ENCODE measurements at regions not wholly inside any gene's neighbourhood (a gene's known extent, or its start where the extent isn't known, plus 50 kb on each side); places are given as distances from the start of the nearest gene placed in this dataset.
"Not testable (repeated sequence)": the region's sequence is repeated elsewhere in the genome, so short reads cannot be mapped to it uniquely, and the experiment has no call there.

DNA sequence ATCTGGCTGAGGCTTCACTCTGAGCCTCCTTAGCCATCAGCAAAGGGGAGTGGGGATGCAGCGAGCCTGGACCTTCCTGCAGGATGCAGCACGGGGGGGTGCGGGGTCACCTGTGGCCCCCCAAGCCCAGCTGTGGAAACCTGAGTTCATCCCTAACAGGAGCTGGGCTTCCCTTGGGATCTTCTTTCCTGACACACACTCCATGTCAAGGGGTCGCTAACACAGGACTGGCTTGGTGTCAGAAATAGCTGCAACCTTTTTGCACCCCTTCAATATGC, 174.7 kb downstream of the RTP5 start:
- Histone ChIP-seq H3K9ac (ENCODE audit: low read depth, low read length) (no peak overlapping the region), H3K4me1 (ENCODE audit: control insufficient read depth, insufficient read depth, low read length) (no peaks in the 10 kb centered on the region), H3K27me3 (ENCODE audit: control insufficient read depth, insufficient read depth, low read length) (peaks cover 27% of the 10 kb centered on the region), H3K4me3 (ENCODE audit: low read depth, low read length) (no peak overlapping the region), H3K9me3 (ENCODE audit: control insufficient read depth, insufficient read depth, low read length) (no peaks in the 10 kb centered on the region), H3K27ac (ENCODE audit: low read depth, low read length) (no peak overlapping the region), H3K36me3 (ENCODE audit: control insufficient read depth, insufficient read depth, low read length) (no peaks in the 10 kb centered on the region)

DNA sequence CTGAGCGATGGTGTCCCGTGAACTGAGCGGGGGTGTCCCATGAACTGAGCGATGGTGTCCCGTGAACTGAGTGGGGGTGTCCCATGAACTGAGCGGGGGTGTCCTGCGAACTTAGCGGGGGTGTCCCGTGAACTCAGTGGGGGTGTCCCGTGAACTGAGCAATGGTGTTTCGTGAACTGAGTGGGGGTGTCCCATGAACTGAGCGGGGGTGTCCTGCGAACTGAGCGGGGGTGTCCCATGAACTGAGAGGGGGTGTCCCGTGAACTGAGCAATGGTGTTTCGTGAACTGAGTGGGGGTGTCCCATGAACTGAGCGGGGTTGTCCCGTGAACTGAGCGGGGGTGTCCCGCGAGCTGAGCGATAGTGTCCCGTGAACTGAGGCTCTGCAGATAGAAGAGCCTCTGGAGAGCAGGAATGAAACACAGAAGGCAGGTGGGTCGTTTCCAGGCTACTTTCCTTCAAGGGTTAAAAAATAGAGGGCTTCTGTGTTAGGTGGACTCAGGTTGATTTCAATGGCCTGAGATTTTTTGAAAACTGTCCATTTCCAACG, 176.1 kb downstream of the RTP5 start:
- not testable (repeated sequence) for H3K4me1 ChIP-seq (ENCODE audit: control insufficient read depth, insufficient read depth, low read length); H3K36me3 ChIP-seq (ENCODE audit: control insufficient read depth, insufficient read depth, low read length)
- H3K27me3 ChIP-seq (ENCODE audit: control insufficient read depth, insufficient read depth, low read length), result peaks cover 27% of the 10 kb centered on the region

DNA sequence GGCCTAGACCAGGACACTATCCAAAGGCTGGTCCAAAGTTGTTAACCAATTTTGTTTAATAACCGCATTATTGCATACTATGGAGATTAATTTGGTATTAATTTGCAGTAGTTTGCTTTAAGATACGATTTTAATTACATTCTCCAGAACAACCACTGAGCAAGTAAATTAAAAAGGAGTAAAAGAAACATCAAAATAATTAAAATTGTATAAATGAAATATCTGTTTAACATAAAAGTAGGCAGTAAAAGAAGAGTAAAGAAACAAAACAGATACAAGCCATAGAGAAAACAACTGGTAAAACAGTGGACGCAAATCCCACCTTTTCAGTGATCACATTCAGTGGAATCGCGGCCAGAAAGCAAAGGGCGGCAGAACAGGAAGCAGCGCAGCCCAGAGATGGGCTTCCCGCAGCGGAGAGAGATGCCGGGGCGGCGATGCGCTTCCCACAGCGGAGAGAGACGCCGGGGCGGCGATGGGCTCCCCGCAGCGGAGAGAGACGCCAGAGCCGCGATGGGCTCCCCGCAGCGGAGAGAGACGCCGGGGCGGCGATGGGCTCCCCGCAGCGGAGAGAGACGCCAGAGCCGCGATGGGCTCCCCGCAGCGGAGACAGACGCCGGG, 176.8 kb downstream of the RTP5 start:
- peaks cover 27% of the 10 kb centered on the region for H3K27me3 ChIP-seq (ENCODE audit: control insufficient read depth, insufficient read depth, low read length)

More for the DNA sequence above, 176.1 kb downstream of the RTP5 start:
- not testable (repeated sequence) for H3K4me3 ChIP-seq (ENCODE audit: low read depth, low read length); H3K9ac ChIP-seq (ENCODE audit: low read depth, low read length); H3K9me3 ChIP-seq (ENCODE audit: control insufficient read depth, insufficient read depth, low read length); H3K27ac ChIP-seq (ENCODE audit: low read depth, low read length)

DNA sequence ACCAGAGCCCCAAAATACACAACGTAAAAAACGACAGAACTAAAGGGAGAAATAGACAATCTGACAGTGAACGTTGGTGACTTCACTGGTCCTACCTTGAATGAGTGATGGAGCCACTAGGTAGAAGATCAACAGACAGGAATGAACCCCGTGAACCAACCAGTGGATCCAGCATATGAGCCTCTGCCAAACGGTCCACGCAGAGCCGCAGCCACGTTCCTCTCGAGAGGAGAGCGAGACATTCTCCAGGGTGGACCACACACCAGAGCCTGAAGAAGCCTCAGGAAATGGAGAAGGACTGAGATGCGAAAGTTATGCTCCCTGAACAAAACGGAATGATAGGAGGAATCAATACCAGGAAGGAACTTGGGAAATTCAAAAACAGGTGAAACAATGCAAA, 178.4 kb downstream of the RTP5 start:
- peaks cover 26% of the 10 kb centered on the region for H3K27me3 ChIP-seq (ENCODE audit: control insufficient read depth, insufficient read depth, low read length)
- no peaks in the 10 kb centered on the region for H3K9me3 ChIP-seq (ENCODE audit: control insufficient read depth, insufficient read depth, low read length)
- H3K36me3 ChIP-seq (ENCODE audit: control insufficient read depth, insufficient read depth, low read length), result no peaks in the 10 kb centered on the region
- no peak overlapping the region for H3K9ac ChIP-seq (ENCODE audit: low read depth, low read length)
- no peaks in the 10 kb centered on the region for H3K4me1 ChIP-seq (ENCODE audit: control insufficient read depth, insufficient read depth, low read length)
- no peak overlapping the region for H3K27ac ChIP-seq (ENCODE audit: low read depth, low read length)
- no peak overlapping the region for H3K4me3 ChIP-seq (ENCODE audit: low read depth, low read length)

More for the DNA sequence above, 176.8 kb downstream of the RTP5 start:
- Histone ChIP-seq H3K9ac (ENCODE audit: low read depth, low read length) (no peak overlapping the region), H3K4me1 (ENCODE audit: control insufficient read depth, insufficient read depth, low read length) (no peaks in the 10 kb centered on the region), H3K9me3 (ENCODE audit: control insufficient read depth, insufficient read depth, low read length) (no peaks in the 10 kb centered on the region), H3K36me3 (ENCODE audit: control insufficient read depth, insufficient read depth, low read length) (no peaks in the 10 kb centered on the region), H3K4me3 (ENCODE audit: low read depth, low read length) (no peak overlapping the region), H3K27ac (ENCODE audit: low read depth, low read length) (no peak overlapping the region)

DNA sequence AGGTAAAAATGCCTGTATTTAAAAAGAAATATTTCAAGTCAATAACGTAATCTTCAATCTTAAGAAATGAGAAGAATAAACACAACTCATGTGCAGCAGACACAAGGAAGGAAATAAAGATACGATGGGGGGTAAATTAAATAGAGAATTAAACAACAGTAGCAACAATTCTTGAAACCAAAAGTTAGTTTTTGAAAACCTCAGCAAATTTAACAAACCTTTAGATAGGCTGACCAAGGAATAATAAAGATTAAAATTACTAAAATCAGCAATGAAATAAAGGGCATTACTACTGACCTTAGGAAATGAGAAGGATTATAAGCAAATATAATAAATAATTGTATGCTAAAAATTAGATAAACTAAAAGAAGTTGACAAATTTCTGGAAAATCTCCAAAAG, 178.9 kb downstream of the RTP5 start:
- H3K36me3 ChIP-seq (ENCODE audit: control insufficient read depth, insufficient read depth, low read length), result no peaks in the 10 kb centered on the region
- H3K27me3 ChIP-seq (ENCODE audit: control insufficient read depth, insufficient read depth, low read length), result peaks cover 21% of the 10 kb centered on the region
- H3K4me3 ChIP-seq (ENCODE audit: low read depth, low read length), result no peak overlapping the region
- no peak overlapping the region for H3K27ac ChIP-seq (ENCODE audit: low read depth, low read length)
- no peaks in the 10 kb centered on the region for H3K4me1 ChIP-seq (ENCODE audit: control insufficient read depth, insufficient read depth, low read length)
- no peaks in the 10 kb centered on the region for H3K9me3 ChIP-seq (ENCODE audit: control insufficient read depth, insufficient read depth, low read length)
- H3K9ac ChIP-seq (ENCODE audit: low read depth, low read length), result no peak overlapping the region

DNA sequence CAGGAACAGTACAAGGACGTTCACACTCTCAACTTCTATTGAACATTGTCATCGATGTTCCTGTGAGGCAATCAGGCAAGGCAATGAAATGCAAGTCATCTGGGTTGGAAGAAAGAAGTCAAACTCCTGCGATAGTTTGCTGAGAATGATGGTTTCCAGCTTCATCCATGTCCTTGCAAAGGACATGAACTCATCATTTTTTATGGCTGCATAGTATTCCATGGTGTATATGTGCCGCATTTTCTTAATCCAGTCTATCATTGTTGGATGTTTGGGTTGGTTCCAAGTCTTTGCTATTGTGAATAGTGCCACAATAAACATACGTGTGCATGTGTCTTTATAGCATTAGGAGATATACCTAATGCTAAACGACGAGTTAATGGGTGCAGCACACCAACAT, 180.0 kb downstream of the RTP5 start:
- not testable (repeated sequence) for H3K9ac ChIP-seq (ENCODE audit: low read depth, low read length); H3K9me3 ChIP-seq (ENCODE audit: control insufficient read depth, insufficient read depth, low read length); H3K4me1 ChIP-seq (ENCODE audit: control insufficient read depth, insufficient read depth, low read length); H3K4me3 ChIP-seq (ENCODE audit: low read depth, low read length); H3K36me3 ChIP-seq (ENCODE audit: control insufficient read depth, insufficient read depth, low read length); H3K27ac ChIP-seq (ENCODE audit: low read depth, low read length)
- H3K27me3 ChIP-seq (ENCODE audit: control insufficient read depth, insufficient read depth, low read length), result peaks cover 19% of the 10 kb centered on the region

DNA sequence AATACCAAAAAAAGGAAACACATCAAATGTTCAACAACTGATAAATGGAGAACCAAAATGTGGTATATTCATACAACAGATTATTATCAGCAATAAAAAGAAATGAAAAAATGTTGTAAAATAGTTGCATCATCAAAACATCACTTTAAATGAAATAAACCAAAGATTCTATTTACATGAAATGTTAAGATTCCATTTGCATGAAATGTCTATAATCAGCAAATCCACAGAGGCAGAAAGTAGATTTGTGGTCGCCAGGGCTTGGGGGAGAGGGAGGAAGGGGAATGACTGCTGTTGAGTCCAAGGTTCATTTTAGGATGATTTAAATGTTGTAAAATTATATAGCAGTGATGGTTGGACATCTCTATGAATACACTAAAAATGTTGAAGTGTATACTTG, 181.9 kb downstream of the RTP5 start:
- Histone ChIP-seq H3K36me3 (ENCODE audit: control insufficient read depth, insufficient read depth, low read length) (no peaks in the 10 kb centered on the region), H3K27me3 (ENCODE audit: control insufficient read depth, insufficient read depth, low read length) (peaks cover 16% of the 10 kb centered on the region), H3K9ac (ENCODE audit: low read depth, low read length) (no peak overlapping the region), H3K9me3 (ENCODE audit: control insufficient read depth, insufficient read depth, low read length) (no peaks in the 10 kb centered on the region), H3K4me3 (ENCODE audit: low read depth, low read length) (no peak overlapping the region), H3K4me1 (ENCODE audit: control insufficient read depth, insufficient read depth, low read length) (no peaks in the 10 kb centered on the region), H3K27ac (ENCODE audit: low read depth, low read length) (no peak overlapping the region)

DNA sequence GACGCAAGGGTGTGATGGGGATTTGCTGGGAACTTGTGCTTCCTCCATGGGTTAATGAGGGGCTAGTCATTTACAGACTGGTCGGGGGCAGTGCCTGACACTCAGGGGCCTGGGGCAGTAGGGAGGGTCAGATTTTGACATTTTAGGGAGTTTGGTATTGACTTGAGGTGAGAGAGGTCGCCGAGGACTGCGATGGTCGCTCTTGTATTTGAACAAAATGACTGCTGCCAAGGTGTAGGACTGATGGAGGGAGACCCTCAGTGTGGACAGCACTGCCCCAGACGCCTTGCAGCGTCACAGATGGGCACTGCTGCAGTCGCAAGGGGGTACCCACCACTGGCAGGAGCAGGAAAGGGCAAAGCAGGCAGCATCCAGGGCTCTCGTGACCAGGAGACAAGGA, 182.9 kb downstream of the RTP5 start:
- no peaks in the 10 kb centered on the region for H3K4me1 ChIP-seq (ENCODE audit: control insufficient read depth, insufficient read depth, low read length)
- no peak overlapping the region for H3K9ac ChIP-seq (ENCODE audit: low read depth, low read length)
- H3K27ac ChIP-seq (ENCODE audit: low read depth, low read length), result no peak overlapping the region
- H3K27me3 ChIP-seq (ENCODE audit: control insufficient read depth, insufficient read depth, low read length), result peaks cover 16% of the 10 kb centered on the region
- H3K4me3 ChIP-seq (ENCODE audit: low read depth, low read length), result no peak overlapping the region
- no peaks in the 10 kb centered on the region for H3K36me3 ChIP-seq (ENCODE audit: control insufficient read depth, insufficient read depth, low read length)
- H3K9me3 ChIP-seq (ENCODE audit: control insufficient read depth, insufficient read depth, low read length), result no peaks in the 10 kb centered on the region

DNA sequence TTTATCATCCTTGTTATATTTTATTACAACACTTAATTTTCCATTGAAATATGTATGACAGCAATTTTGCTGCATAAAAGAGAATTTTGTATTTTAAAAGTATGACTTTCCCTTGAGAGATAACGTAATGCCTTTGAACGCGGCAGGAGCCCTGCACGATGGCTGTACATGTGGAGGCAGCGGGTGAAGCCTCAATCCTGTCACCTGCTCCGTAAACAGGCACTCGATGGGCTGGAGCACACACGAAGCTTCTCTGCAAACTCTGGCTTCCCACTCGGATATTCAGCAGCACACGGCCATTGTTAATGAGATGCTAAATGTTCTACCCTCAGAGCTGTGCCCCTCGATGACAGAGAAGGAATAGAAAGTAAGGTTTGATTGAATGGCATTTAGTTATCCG, 184.4 kb downstream of the RTP5 start:
- Histone ChIP-seq H3K4me3 (ENCODE audit: low read depth, low read length) (no peak overlapping the region), H3K27ac (ENCODE audit: low read depth, low read length) (no peak overlapping the region), H3K9me3 (ENCODE audit: control insufficient read depth, insufficient read depth, low read length) (no peaks in the 10 kb centered on the region), H3K36me3 (ENCODE audit: control insufficient read depth, insufficient read depth, low read length) (no peaks in the 10 kb centered on the region), H3K27me3 (ENCODE audit: control insufficient read depth, insufficient read depth, low read length) (0 out of 2 replicates have a peak, but pooled peaks cover 2% of the 10 kb centered on the region), H3K4me1 (ENCODE audit: control insufficient read depth, insufficient read depth, low read length) (no peaks in the 10 kb centered on the region), H3K9ac (ENCODE audit: low read depth, low read length) (no peak overlapping the region)

DNA sequence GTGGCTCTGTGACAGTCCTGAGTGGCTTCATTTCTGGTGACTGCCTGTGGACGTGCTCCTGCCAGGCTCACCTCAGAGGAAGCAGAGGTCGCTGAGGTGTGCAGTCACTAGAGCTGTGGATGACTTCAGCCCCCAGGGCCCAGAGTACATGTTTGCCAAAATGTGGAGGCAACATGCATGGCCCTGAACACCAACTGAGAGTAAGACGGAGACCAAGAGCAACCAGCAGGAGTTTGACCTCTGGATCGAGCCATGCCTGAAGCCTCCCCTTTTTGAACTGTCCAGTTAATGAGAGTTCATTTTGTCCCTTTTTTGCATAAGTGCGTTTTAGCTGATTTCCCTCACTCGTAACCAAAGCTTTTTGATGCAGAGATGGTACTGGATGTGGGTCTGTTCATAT, 184.9 kb downstream of the RTP5 start:
- Histone ChIP-seq H3K9ac (ENCODE audit: low read depth, low read length) (no peak overlapping the region), H3K9me3 (ENCODE audit: control insufficient read depth, insufficient read depth, low read length) (0 out of 2 replicates have a peak, but pooled peaks cover 2% of the 10 kb centered on the region), H3K4me3 (ENCODE audit: low read depth, low read length) (no peak overlapping the region), H3K27me3 (ENCODE audit: control insufficient read depth, insufficient read depth, low read length) (no peaks in the 10 kb centered on the region), H3K4me1 (ENCODE audit: control insufficient read depth, insufficient read depth, low read length) (no peaks in the 10 kb centered on the region), H3K36me3 (ENCODE audit: control insufficient read depth, insufficient read depth, low read length) (no peaks in the 10 kb centered on the region), H3K27ac (ENCODE audit: low read depth, low read length) (no peak overlapping the region)

DNA sequence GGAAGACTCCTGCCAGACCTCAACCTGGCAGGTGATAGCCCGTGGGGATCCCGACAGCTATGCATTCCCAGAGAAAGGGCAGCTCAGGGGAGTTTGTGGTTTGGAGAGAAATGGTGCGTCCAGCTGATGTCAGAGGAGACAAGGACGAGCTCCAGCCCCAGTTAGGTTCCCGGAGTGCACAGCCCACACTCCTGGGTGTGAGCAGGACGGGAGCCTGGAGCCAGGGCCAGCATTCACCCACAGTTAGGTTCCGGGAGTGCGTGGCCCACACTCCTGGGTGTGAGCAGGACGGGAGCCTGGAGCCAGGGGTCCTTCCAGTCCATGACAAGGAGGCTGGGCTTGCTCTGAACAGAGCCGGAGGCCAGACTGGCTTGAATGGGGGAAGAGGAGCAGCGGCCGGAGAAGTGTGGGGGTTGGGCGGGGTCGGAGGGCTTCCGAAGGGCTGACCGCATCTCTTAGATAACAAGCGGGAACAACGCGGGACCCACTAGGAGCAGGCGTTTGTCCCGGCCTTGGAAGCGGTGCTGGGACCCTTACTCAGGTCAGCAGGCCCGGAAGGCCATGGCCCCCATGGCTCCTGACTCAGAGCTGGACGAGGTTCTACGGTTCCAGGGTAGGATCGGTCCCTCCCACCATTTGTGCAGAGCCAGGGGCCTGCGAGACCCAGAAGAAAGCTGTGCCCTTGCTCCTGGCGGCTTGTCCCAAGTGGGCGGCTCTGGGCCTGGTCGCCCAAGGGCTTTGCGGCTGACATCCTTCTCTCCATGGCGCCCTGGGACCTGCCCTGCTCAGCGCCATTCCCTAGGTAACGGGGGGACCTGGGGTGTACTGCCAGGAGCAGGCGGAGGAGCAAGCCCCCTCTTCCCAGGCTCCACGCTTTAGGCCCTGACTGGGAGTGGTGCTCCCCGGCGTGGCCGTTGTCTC, 185.6 kb downstream of the RTP5 start:
- H3K27ac ChIP-seq (ENCODE audit: low read depth, low read length), result no peak overlapping the region
- H3K9me3 ChIP-seq (ENCODE audit: control insufficient read depth, insufficient read depth, low read length), result peaks cover 9% of the 10 kb centered on the region
- no peaks in the 10 kb centered on the region for H3K36me3 ChIP-seq (ENCODE audit: control insufficient read depth, insufficient read depth, low read length)
- no peaks in the 10 kb centered on the region for H3K27me3 ChIP-seq (ENCODE audit: control insufficient read depth, insufficient read depth, low read length)
- H3K9ac ChIP-seq (ENCODE audit: low read depth, low read length), result no peak overlapping the region
- H3K4me1 ChIP-seq (ENCODE audit: control insufficient read depth, insufficient read depth, low read length), result no peaks in the 10 kb centered on the region
- H3K4me3 ChIP-seq (ENCODE audit: low read depth, low read length), result no peak overlapping the region

Data from HUES48 (cell line).